IPS DF 19.7 (cell line): ENCODE measurements at regions not wholly inside any gene's neighbourhood (a gene's known extent, or its start where the extent isn't known, plus 50 kb on each side); places are given as distances from the start of the nearest gene placed in this dataset.

Source experiments
- DNase-seq: peaks from one replicate; pipeline ENCODE4 v3.0.0-alpha.2; 2013; ENCODE audit warnings: low read depth, low spot score

GRCh38 chr6:23477586-23477985, 648.4 kb upstream of the NRSN1 start:
- no peak for DNase-seq

- no peak for DNase-seq
Observed at GRCh38 chr6:23478312-23478711, 647.7 kb upstream of the NRSN1 start.

GRCh38 chr6:23483896-23484295, 642.1 kb upstream of the NRSN1 start:
- no peak for DNase-seq

- no peak for DNase-seq
Observed at GRCh38 chr6:23494367-23494766, 631.6 kb upstream of the NRSN1 start.

- no peak for DNase-seq
Observed at GRCh38 chr6:23498013-23498412, 628.0 kb upstream of the NRSN1 start.

GRCh38 chr6:23499549-23499948, 626.5 kb upstream of the NRSN1 start:
- DNase-seq = no peak

GRCh38 chr6:23503173-23503572, 622.8 kb upstream of the NRSN1 start:
- DNase-seq = no peak

GRCh38 chr6:23505026-23505425, 621.0 kb upstream of the NRSN1 start:
- no peak for DNase-seq

GRCh38 chr6:23510778-23511510, 615.1 kb upstream of the NRSN1 start:
- no peak for DNase-seq

- no peak for DNase-seq
Observed at GRCh38 chr6:23511817-23512216, 614.2 kb upstream of the NRSN1 start.

- DNase-seq = no peak
Observed at GRCh38 chr6:23518294-23518693, 607.7 kb upstream of the NRSN1 start.

GRCh38 chr6:23522792-23523547, 603.0 kb upstream of the NRSN1 start:
- no peak for DNase-seq

GRCh38 chr6:23523771-23524170, 602.2 kb upstream of the NRSN1 start:
- no peak for DNase-seq

GRCh38 chr6:23524548-23524947, 601.5 kb upstream of the NRSN1 start:
- no peak for DNase-seq

GRCh38 chr6:23526526-23526925, 599.5 kb upstream of the NRSN1 start:
- DNase-seq = no peak

- DNase-seq = no peak
Observed at GRCh38 chr6:23529902-23530301, 596.1 kb upstream of the NRSN1 start.

GRCh38 chr6:23531666-23532065, 594.3 kb upstream of the NRSN1 start:
- DNase-seq = no peak

- no peak for DNase-seq
Observed at GRCh38 chr6:23532227-23532626, 593.8 kb upstream of the NRSN1 start.

- no peak for DNase-seq
Observed at GRCh38 chr6:23533311-23533710, 592.7 kb upstream of the NRSN1 start.

- no peak for DNase-seq
Observed at GRCh38 chr6:23533944-23534343, 592.1 kb upstream of the NRSN1 start.

GRCh38 chr6:23534351-23534750, 591.7 kb upstream of the NRSN1 start:
- DNase-seq = no peak

GRCh38 chr6:23535101-23535500, 590.9 kb upstream of the NRSN1 start:
- no peak for DNase-seq

GRCh38 chr6:23537828-23538227, 588.2 kb upstream of the NRSN1 start:
- no peak for DNase-seq
